H1 (cell line): ENCODE measurements at regions not wholly inside any gene's neighbourhood (a gene's known extent, or its start where the extent isn't known, plus 50 kb on each side); places are given as distances from the start of the nearest gene placed in this dataset.

ENCODE experiments used
- SP1 ChIP-seq: IDR thresholded peaks from 2 replicates; pipeline ENCODE4 v1.6.1; 2011; ENCODE audit warnings: low read depth, low read length
- TF ChIP-seq, protein P1 (sequence below): IDR thresholded peaks from 2 replicates; pipeline ENCODE4 v1.6.1; 2012; ENCODE audit warnings: low read length, inconsistent platforms

DNA sequence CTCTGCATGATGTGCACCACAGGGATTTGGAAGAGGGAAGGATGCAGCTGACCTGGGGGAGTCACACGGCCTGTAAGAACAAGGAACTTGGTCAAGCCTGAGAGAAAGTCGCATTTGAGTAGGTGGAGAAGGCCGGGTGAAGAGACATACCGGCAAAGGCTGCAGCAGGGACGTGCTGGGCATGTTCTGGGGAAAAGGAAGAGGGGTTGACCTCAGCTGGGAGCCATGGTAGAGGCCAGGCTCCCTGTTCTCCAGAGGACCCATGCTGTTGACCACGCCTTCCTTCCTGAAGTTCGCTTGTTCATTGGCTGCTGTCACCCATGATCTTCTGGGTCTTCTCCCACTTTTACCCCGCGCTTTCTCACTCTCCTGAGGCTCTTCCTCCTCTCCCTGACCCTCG, 84.5 kb downstream of the HTR5A start:
- TF ChIP-seq, protein P1, sequence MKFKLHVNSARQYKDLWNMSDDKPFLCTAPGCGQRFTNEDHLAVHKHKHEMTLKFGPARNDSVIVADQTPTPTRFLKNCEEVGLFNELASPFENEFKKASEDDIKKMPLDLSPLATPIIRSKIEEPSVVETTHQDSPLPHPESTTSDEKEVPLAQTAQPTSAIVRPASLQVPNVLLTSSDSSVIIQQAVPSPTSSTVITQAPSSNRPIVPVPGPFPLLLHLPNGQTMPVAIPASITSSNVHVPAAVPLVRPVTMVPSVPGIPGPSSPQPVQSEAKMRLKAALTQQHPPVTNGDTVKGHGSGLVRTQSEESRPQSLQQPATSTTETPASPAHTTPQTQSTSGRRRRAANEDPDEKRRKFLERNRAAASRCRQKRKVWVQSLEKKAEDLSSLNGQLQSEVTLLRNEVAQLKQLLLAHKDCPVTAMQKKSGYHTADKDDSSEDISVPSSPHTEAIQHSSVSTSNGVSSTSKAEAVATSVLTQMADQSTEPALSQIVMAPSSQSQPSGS: no peak
- TF ChIP-seq SP1: no peak
